ENCODE measurements at regions not wholly inside any gene's neighbourhood (a gene's known extent, or its start where the extent isn't known, plus 50 kb on each side); places are given as distances from the start of the nearest gene placed in this dataset.

DNA sequence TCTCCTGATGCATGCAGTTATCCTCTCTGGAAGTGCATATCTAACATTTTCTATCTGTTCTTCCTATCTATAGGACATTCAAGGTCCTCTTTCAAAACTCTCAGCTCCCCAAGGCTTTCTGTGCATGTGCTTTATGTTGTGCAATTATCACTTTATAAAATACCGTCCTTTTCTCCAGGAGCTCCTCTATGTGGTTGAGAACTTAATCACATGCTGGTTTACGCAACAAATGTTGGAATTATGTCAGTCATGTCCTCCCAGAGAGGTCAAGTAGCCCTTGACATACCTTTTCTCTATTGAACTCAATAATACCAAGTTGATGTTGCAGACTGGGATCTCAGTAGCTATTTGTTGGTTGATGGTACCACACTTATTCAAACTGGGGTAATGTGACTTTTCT, 388.4 kb downstream of the BTBD3 start:
- Histone ChIP-seq H3K4me3 (ENCODE audit: low read depth in 1 of 2, low read length in 2 of 2) (no peak overlapping the region), H3K36me3 (ENCODE audit: control insufficient read depth in 2 of 2, insufficient read depth in 2 of 2, low read length in 1 of 2) (no peaks in the 10 kb centered on the region), H3K27ac (ENCODE audit: low read depth in 2 of 2, low read length in 1 of 2) (no peak overlapping the region), H3K4me1 (ENCODE audit: control insufficient read depth in 2 of 2, insufficient read depth in 2 of 2, low read length in 1 of 2) (no peaks in the 10 kb centered on the region), H3K27me3 (ENCODE audit: control insufficient read depth in 1 of 2, insufficient read depth in 2 of 2, low read length in 2 of 2) (no peaks in the 10 kb centered on the region), H3K9me3 (ENCODE audit: control insufficient read depth in 2 of 2, insufficient read depth in 1 of 2, low read depth in 1 of 2, low read length in 1 of 2) (no peaks in the 10 kb centered on the region)
- WGBS, 2 donors = 72 to 84% methylated on average over 2 of the region's 2 CpGs

DNA sequence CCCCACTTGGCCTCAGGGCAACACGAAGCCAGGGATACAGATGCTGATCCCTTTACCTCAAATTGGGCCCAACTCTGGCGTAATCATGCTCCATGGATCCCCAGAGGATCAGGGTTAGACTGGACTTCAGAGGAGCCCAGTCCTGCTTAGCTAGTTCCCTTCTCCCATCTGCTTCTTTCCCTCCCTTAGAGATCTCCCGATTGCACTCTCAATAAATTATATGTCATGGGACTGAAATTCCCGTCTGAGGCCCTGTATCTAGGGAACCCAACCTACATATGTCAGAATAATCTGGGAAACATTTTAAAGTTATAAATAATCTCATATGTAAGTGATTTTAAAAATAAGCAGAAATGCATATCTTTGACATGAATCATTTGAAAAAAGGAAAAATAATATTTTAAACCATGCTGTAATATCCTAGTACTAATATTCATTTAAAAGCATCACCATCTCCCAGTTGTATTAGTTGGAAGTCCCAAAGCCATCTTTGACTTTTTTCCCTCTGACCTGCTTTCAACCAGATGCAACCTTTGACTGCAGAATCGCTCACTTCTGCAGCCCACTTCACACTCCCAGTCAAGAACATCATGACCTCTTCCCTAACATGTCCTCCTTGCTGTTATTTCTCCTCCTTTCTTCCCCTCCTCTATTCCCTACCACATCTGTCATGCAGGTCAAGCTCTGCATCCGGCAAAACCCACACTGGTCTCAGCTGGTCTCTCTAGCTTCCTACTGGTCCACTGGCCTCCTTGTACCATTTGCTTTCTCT, 393.6 kb downstream of the BTBD3 start:
- H3K36me3 ChIP-seq (ENCODE audit: control insufficient read depth in 2 of 2, insufficient read depth in 2 of 2, low read length in 1 of 2) = no peaks in the 10 kb centered on the region
- WGBS, 2 donors = 80% methylated on average over 6 of the region's 6 CpGs
- H3K27me3 ChIP-seq (ENCODE audit: control insufficient read depth in 1 of 2, insufficient read depth in 2 of 2, low read length in 2 of 2) = no peaks in the 10 kb centered on the region
- H3K9me3 ChIP-seq (ENCODE audit: control insufficient read depth in 2 of 2, insufficient read depth in 1 of 2, low read depth in 1 of 2, low read length in 1 of 2) = no peaks in the 10 kb centered on the region
- no peaks in the 10 kb centered on the region for H3K4me1 ChIP-seq (ENCODE audit: control insufficient read depth in 2 of 2, insufficient read depth in 2 of 2, low read length in 1 of 2)
- no peak overlapping the region for H3K4me3 ChIP-seq (ENCODE audit: low read depth in 1 of 2, low read length in 2 of 2)
- no peak overlapping the region for H3K27ac ChIP-seq (ENCODE audit: low read depth in 2 of 2, low read length in 1 of 2)

DNA sequence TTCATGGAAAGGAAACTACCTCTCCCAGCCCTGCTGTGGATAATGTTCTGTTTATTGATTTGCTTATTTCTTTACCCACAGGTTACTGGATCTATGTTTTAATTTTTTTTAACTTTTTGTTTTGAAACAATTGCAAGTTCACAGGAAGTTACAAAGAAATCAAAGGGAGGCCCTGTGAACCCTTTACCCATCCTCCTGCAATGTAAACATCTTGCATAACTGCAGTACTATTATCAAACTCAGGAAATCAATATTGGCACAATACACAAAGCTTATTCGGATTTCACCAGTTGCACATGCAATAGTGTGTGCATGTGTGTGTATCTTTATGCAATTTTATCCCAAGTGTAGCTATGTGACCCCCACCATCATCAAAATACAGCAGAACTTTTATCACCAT, 398.0 kb downstream of the BTBD3 start:
- Histone ChIP-seq H3K36me3 (ENCODE audit: control insufficient read depth in 2 of 2, insufficient read depth in 2 of 2, low read length in 1 of 2) (no peaks in the 10 kb centered on the region), H3K9me3 (ENCODE audit: control insufficient read depth in 2 of 2, insufficient read depth in 1 of 2, low read depth in 1 of 2, low read length in 1 of 2) (no peaks in the 10 kb centered on the region), H3K27ac (ENCODE audit: low read depth in 2 of 2, low read length in 1 of 2) (no peak overlapping the region), H3K4me1 (ENCODE audit: control insufficient read depth in 2 of 2, insufficient read depth in 2 of 2, low read length in 1 of 2) (no peaks in the 10 kb centered on the region), H3K27me3 (ENCODE audit: control insufficient read depth in 1 of 2, insufficient read depth in 2 of 2, low read length in 2 of 2) (no peaks in the 10 kb centered on the region), H3K4me3 (ENCODE audit: low read depth in 1 of 2, low read length in 2 of 2) (no peak overlapping the region)
- 52 to 58% methylated on average over 1 of the region's 1 CpG for WGBS, 2 donors

DNA sequence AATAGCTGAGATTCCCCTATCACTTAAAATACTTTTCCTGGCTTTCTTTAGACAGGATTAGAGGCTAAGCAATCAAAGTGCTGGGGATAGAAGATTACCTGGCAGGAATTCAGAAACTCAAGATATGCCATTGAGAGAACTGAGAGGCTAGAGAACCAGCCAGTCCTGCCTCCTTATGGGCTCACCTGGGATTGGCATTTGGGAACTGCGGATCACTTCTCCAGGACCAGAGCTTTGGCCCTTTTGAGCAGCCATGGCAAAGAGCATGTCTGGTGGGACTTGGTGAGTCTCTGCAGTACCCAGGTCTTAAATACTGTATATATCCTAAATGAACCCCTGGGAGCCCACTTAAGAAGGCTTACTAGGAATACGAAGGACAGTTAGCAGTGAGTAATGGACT, 399.1 kb downstream of the BTBD3 start:
- 93 to 94% methylated on average over 2 of the region's 2 CpGs for WGBS, 2 donors
- Histone ChIP-seq H3K9me3 (ENCODE audit: control insufficient read depth in 2 of 2, insufficient read depth in 1 of 2, low read depth in 1 of 2, low read length in 1 of 2) (no peaks in the 10 kb centered on the region), H3K36me3 (ENCODE audit: control insufficient read depth in 2 of 2, insufficient read depth in 2 of 2, low read length in 1 of 2) (no peaks in the 10 kb centered on the region), H3K4me3 (ENCODE audit: low read depth in 1 of 2, low read length in 2 of 2) (no peak overlapping the region), H3K4me1 (ENCODE audit: control insufficient read depth in 2 of 2, insufficient read depth in 2 of 2, low read length in 1 of 2) (no peaks in the 10 kb centered on the region), H3K27me3 (ENCODE audit: control insufficient read depth in 1 of 2, insufficient read depth in 2 of 2, low read length in 2 of 2) (no peaks in the 10 kb centered on the region), H3K27ac (ENCODE audit: low read depth in 2 of 2, low read length in 1 of 2) (no peak overlapping the region)

DNA sequence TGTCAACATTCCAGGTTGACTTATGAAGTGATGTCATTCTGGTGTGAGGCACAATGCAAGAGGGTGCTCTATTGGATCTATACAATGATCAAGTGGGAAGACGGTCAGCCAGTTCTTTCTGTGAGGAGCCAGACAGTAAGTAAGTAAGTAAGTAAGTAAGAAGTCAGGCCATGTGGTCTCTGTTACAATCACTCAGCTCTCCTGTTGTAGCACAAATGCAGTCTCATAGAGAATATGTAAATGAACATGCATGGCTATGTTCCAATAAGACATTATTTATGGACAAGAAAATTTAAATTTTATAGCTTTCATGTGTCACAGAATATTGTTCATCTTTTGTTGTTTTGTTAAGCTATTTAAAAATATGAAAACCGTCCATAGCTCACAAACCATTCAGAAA, 399.7 kb downstream of the BTBD3 start:
- Histone ChIP-seq H3K9me3 (ENCODE audit: control insufficient read depth in 2 of 2, insufficient read depth in 1 of 2, low read depth in 1 of 2, low read length in 1 of 2) (no peaks in the 10 kb centered on the region), H3K27ac (ENCODE audit: low read depth in 2 of 2, low read length in 1 of 2) (no peak overlapping the region), H3K27me3 (ENCODE audit: control insufficient read depth in 1 of 2, insufficient read depth in 2 of 2, low read length in 2 of 2) (no peaks in the 10 kb centered on the region), H3K4me3 (ENCODE audit: low read depth in 1 of 2, low read length in 2 of 2) (no peak overlapping the region), H3K4me1 (ENCODE audit: control insufficient read depth in 2 of 2, insufficient read depth in 2 of 2, low read length in 1 of 2) (no peaks in the 10 kb centered on the region), H3K36me3 (ENCODE audit: control insufficient read depth in 2 of 2, insufficient read depth in 2 of 2, low read length in 1 of 2) (no peaks in the 10 kb centered on the region)
- WGBS, 2 donors = 79 to 88% methylated on average over 2 of the region's 2 CpGs

DNA sequence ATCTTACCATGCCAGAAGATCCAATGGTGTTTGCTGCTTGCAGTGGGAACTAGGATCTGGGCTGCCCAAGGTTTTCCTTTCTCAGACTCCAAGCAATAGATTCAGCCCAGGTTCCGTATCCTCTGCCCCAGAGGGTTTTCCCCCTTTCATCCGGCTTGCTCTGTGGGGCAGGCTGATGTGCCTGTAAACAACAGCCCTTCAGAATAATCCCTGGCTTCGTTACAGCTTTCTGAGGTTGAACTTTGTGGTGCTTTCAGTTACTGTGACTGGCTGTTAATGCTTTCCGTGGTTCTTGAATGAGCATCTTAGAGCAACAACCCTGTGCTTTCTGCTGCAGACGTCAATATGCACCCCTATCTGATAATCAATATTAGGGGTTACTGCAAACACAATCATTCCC, 400.4 kb downstream of the BTBD3 start:
- Histone ChIP-seq H3K27me3 (ENCODE audit: control insufficient read depth in 1 of 2, insufficient read depth in 2 of 2, low read length in 2 of 2) (no peaks in the 10 kb centered on the region), H3K4me1 (ENCODE audit: control insufficient read depth in 2 of 2, insufficient read depth in 2 of 2, low read length in 1 of 2) (no peaks in the 10 kb centered on the region), H3K4me3 (ENCODE audit: low read depth in 1 of 2, low read length in 2 of 2) (no peak overlapping the region), H3K36me3 (ENCODE audit: control insufficient read depth in 2 of 2, insufficient read depth in 2 of 2, low read length in 1 of 2) (no peaks in the 10 kb centered on the region), H3K9me3 (ENCODE audit: control insufficient read depth in 2 of 2, insufficient read depth in 1 of 2, low read depth in 1 of 2, low read length in 1 of 2) (no peaks in the 10 kb centered on the region), H3K27ac (ENCODE audit: low read depth in 2 of 2, low read length in 1 of 2) (no peak overlapping the region)
- 55 to 61% methylated on average over 5 of the region's 5 CpGs for WGBS, 2 donors

DNA sequence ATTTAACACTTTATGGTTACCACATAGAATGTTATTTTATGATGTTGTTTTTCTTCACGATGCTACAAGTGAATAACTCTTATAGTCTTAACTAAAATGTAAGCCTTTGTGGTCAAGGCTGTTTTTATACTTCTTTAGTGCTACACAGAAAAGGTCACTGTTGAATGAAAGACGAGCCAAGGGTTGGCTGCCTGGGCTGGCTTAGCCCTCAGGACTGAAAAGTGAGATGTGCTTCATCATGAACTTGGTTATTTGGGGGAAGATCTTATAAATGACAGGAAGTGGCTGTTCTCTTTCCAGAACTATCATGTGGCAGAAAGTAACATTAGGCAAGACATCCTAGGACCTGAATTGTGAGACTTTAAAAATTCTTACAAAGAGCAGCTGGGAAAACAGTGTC, 404.0 kb downstream of the BTBD3 start:
- no peaks in the 10 kb centered on the region for H3K36me3 ChIP-seq (ENCODE audit: control insufficient read depth in 2 of 2, insufficient read depth in 2 of 2, low read length in 1 of 2)
- H3K27me3 ChIP-seq (ENCODE audit: control insufficient read depth in 1 of 2, insufficient read depth in 2 of 2, low read length in 2 of 2) = no peaks in the 10 kb centered on the region
- WGBS, 2 donors = 64 to 71% methylated on average over 2 of the region's 2 CpGs
- no peaks in the 10 kb centered on the region for H3K9me3 ChIP-seq (ENCODE audit: control insufficient read depth in 2 of 2, insufficient read depth in 1 of 2, low read depth in 1 of 2, low read length in 1 of 2)
- H3K27ac ChIP-seq (ENCODE audit: low read depth in 2 of 2, low read length in 1 of 2) = no peak overlapping the region
- H3K4me3 ChIP-seq (ENCODE audit: low read depth in 1 of 2, low read length in 2 of 2) = no peak overlapping the region
- H3K4me1 ChIP-seq (ENCODE audit: control insufficient read depth in 2 of 2, insufficient read depth in 2 of 2, low read length in 1 of 2) = no peaks in the 10 kb centered on the region

DNA sequence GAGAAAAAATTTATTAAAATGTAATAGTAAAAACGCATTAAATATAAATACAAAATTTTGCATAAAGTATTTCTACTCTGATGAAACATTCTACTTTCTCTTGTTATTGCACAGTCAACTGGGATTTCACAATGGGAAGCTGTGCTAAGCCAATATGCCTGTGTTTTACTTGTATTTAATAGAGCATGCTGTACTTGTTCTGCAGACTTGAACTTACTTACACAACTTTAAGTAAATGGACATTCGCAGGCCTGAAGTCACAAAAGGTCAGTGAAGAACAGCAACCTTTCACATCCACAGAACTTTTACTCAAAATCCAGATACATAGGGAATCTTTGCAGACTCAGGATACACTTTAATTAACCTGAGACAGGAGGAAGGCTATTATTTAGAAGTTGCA, 409.5 kb downstream of the BTBD3 start:
- 87 to 94% methylated on average over 2 of the region's 2 CpGs for WGBS, 2 donors
- Histone ChIP-seq H3K9me3 (ENCODE audit: control insufficient read depth in 2 of 2, insufficient read depth in 1 of 2, low read depth in 1 of 2, low read length in 1 of 2) (no peaks in the 10 kb centered on the region), H3K27ac (ENCODE audit: low read depth in 2 of 2, low read length in 1 of 2) (no peak overlapping the region), H3K27me3 (ENCODE audit: control insufficient read depth in 1 of 2, insufficient read depth in 2 of 2, low read length in 2 of 2) (no peaks in the 10 kb centered on the region), H3K4me1 (ENCODE audit: control insufficient read depth in 2 of 2, insufficient read depth in 2 of 2, low read length in 1 of 2) (no peaks in the 10 kb centered on the region), H3K36me3 (ENCODE audit: control insufficient read depth in 2 of 2, insufficient read depth in 2 of 2, low read length in 1 of 2) (no peaks in the 10 kb centered on the region), H3K4me3 (ENCODE audit: low read depth in 1 of 2, low read length in 2 of 2) (no peak overlapping the region)

DNA sequence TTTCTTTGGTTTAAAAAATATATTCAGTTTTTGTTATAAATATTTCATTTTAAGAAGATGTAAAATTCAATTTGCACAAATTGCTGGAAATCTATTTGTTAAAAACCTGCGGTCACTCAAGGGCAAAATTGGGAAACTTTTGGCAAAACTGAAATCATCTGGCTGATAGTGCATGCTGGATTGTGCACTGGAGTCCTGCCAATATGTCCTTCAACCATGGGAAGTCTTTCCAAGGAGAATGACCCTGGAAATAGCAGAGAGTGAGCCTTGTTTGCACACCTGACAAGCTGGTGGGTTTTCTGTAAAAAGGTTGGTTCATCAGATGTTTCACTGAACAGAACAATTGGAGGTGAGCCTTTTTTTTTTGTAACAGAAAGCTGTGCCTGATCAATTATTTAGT, 413.5 kb downstream of the BTBD3 start:
- Histone ChIP-seq H3K36me3 (ENCODE audit: control insufficient read depth in 2 of 2, insufficient read depth in 2 of 2, low read length in 1 of 2) (no peaks in the 10 kb centered on the region), H3K4me3 (ENCODE audit: low read depth in 1 of 2, low read length in 2 of 2) (no peak overlapping the region), H3K4me1 (ENCODE audit: control insufficient read depth in 2 of 2, insufficient read depth in 2 of 2, low read length in 1 of 2) (no peaks in the 10 kb centered on the region), H3K27me3 (ENCODE audit: control insufficient read depth in 1 of 2, insufficient read depth in 2 of 2, low read length in 2 of 2) (no peaks in the 10 kb centered on the region), H3K9me3 (ENCODE audit: control insufficient read depth in 2 of 2, insufficient read depth in 1 of 2, low read depth in 1 of 2, low read length in 1 of 2) (no peaks in the 10 kb centered on the region), H3K27ac (ENCODE audit: low read depth in 2 of 2, low read length in 1 of 2) (no peak overlapping the region)
- 84 to 93% methylated on average over 1 of the region's 1 CpG for WGBS, 2 donors

DNA sequence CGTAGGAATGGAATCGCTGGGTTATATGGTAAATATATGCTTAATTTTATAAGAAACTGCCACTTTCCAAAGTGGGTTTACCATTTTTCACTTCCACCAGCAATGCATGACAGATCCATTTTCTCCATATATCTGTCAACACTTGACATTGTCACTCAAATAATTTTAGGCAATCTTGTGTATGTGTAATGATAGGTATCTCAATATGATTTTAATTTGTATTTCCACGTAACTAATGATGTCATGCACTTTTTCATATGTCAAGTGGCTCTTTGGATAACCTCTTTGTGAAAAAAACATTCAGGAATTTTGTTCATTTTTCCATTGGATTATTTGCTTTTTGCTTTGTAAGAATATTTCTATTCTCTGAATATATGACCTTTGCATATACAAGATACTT, 419.9 kb downstream of the BTBD3 start:
- H3K27ac ChIP-seq (ENCODE audit: low read depth in 2 of 2, low read length in 1 of 2) = no peak overlapping the region
- H3K27me3 ChIP-seq (ENCODE audit: control insufficient read depth in 1 of 2, insufficient read depth in 2 of 2, low read length in 2 of 2) = no peaks in the 10 kb centered on the region
- no peaks in the 10 kb centered on the region for H3K36me3 ChIP-seq (ENCODE audit: control insufficient read depth in 2 of 2, insufficient read depth in 2 of 2, low read length in 1 of 2)
- WGBS, 2 donors = 90 to 91% methylated on average over 3 of the region's 3 CpGs
- no peaks in the 10 kb centered on the region for H3K9me3 ChIP-seq (ENCODE audit: control insufficient read depth in 2 of 2, insufficient read depth in 1 of 2, low read depth in 1 of 2, low read length in 1 of 2)
- H3K4me1 ChIP-seq (ENCODE audit: control insufficient read depth in 2 of 2, insufficient read depth in 2 of 2, low read length in 1 of 2) = no peaks in the 10 kb centered on the region
- no peak overlapping the region for H3K4me3 ChIP-seq (ENCODE audit: low read depth in 1 of 2, low read length in 2 of 2)

All from esophagus (tissue), 2 donors.